Posterior cingulate gyrus (tissue), 11 donors: ENCODE measurements at regions not wholly inside any gene's neighbourhood (a gene's known extent, or its start where the extent isn't known, plus 50 kb on each side); places are given as distances from the start of the nearest gene placed in this dataset.
A peak's percentile ranks its signal among the peaks of the same experiment; 100 is the strongest.

Source experiments
- DNase-seq, 10 donors: peaks; one replicate each; pipeline versions ENCODE4 v3.0.0 to v3.0.0-alpha.2; 2020 to 2021; ENCODE audit warnings: mixed read lengths in 3 of 10
- intact Hi-C: fragments of 100-400 bp; cut with DNase I; formaldehyde crosslinking; loops from one replicate; pipeline ENCODE4 v1.15.1; 2023

- no peak for DNase-seq
- intact Hi-C loops: no loop called here
These were observed 180.2 kb downstream of the CCT6B start for GRCh38 chr17:34781071-34781470.

GRCh38 chr17:34780438-34780837, 180.8 kb downstream of the CCT6B start:
- DNase-seq: no peak
- intact Hi-C loops: no loop called here

GRCh38 chr17:34776456-34777443, 184.5 kb downstream of the CCT6B start:
- intact Hi-C loops: no loop called here
- DNase-seq: peak in 1 of 10 donors; percentile 63

- DNase-seq: peak in 1 of 10 donors; percentile 45
- intact Hi-C loops: no loop called here
These were observed 188.2 kb downstream of the CCT6B start for GRCh38 chr17:34773036-34773435.

GRCh38 chr17:34771891-34772290, 189.4 kb downstream of the CCT6B start:
- DNase-seq: peak in 1 of 10 donors; percentile 57
- intact Hi-C loops: no loop called here

GRCh38 chr17:34770586-34770985, 190.7 kb downstream of the CCT6B start:
- DNase-seq: no peak
- intact Hi-C loops: no loop called here

GRCh38 chr17:34769899-34770298, 190.5 kb downstream of the TMEM132E start:
- intact Hi-C loops: no loop called here
- peak in 1 of 10 donors; percentile 5 for DNase-seq

GRCh38 chr17:34769049-34769448, 189.7 kb downstream of the TMEM132E start:
- intact Hi-C loops: no loop called here
- DNase-seq: no peak

GRCh38 chr17:34765291-34765690, 185.9 kb downstream of the TMEM132E start:
- DNase-seq: peak in 1 of 10 donors; percentile 55
- intact Hi-C loops: no loop called here

- intact Hi-C loops: no loop called here
- DNase-seq: peak in 1 of 10 donors; percentile 35
These were observed 185.3 kb downstream of the TMEM132E start for GRCh38 chr17:34764716-34765115.

GRCh38 chr17:34763728-34764665, 184.6 kb downstream of the TMEM132E start:
- intact Hi-C loops: no loop called here
- peak in 1 of 10 donors; percentile 60 for DNase-seq

- DNase-seq: peak in 1 of 10 donors; percentile 33
- intact Hi-C loops: no loop called here
These were observed 182.7 kb downstream of the TMEM132E start for GRCh38 chr17:34762078-34762477.

GRCh38 chr17:34761646-34762045, 182.3 kb downstream of the TMEM132E start:
- no peak for DNase-seq
- intact Hi-C loops: no loop called here

GRCh38 chr17:34760931-34761495, 181.6 kb downstream of the TMEM132E start:
- DNase-seq: peak in 2 of 10 donors; percentile 14 to 40

GRCh38 chr17:34758718-34759117, 179.3 kb downstream of the TMEM132E start:
- peak in 1 of 10 donors; percentile 39 for DNase-seq
- intact Hi-C loops: loop anchor here (10.0 kb wide), 1 partner anchor 116 kb away; no protein-coding TSS in a partner anchor

More at GRCh38 chr17:34760931-34761495, 181.6 kb downstream of the TMEM132E start:
- intact Hi-C loops: no loop called here

GRCh38 chr17:34758316-34758715, 178.9 kb downstream of the TMEM132E start:
- no peak for DNase-seq
- intact Hi-C loops: loop anchor here (10.0 kb wide), 1 partner anchor 116 kb away; no protein-coding TSS in a partner anchor

- peak in 1 of 10 donors; percentile 32 for DNase-seq
- intact Hi-C loops: loop anchor here (10.0 kb wide), 1 partner anchor 117 kb away; no protein-coding TSS in a partner anchor
These were observed 178.2 kb downstream of the TMEM132E start for GRCh38 chr17:34757611-34758010.

GRCh38 chr17:34757106-34757505, 177.7 kb downstream of the TMEM132E start:
- DNase-seq: peak in 1 of 10 donors; percentile 30
- intact Hi-C loops: loop anchor here (10.0 kb wide), 1 partner anchor 118 kb away; no protein-coding TSS in a partner anchor

- peak in 3 of 10 donors; percentile 12 to 83 (median 52) for DNase-seq
- intact Hi-C loops: loop anchor here (10.0 kb wide), 1 partner anchor 118 kb away; no protein-coding TSS in a partner anchor
These were observed 177.2 kb downstream of the TMEM132E start for GRCh38 chr17:34756637-34757021.
